Caco-2 (cell line): ENCODE measurements at regions not wholly inside any gene's neighbourhood (a gene's known extent, or its start where the extent isn't known, plus 50 kb on each side); places are given as distances from the start of the nearest gene placed in this dataset.

ENCODE experiments used
- BruUV-seq: library from RNA; stranded (reverse); fragments of 400-500 nt; replicated peaks from 2 replicates; lab custom pipeline; 2021; lab: Mats Ljungman, UMichigan
- CTCF ChIA-PET: fragments of 300-600 bp; sonication (Branson Sonifier 250); formaldehyde crosslinking; loops from one replicate; lab custom pipeline; 2022; ENCODE audit warnings: antibody characterized with exemption; lab: Charles Lee
- POLR2A ChIA-PET: fragments of 300-600 bp; sonication (Branson Sonifier 250); formaldehyde crosslinking; loops from one replicate; lab custom pipeline; 2022; ENCODE audit warnings: antibody characterized with exemption; lab: Charles Lee
- DNase-seq, 2 experiments: peaks; one replicate each; pipeline versions ENCODE4 v3.0.0 to v3.0.0-alpha.2; 2020 to 2022
- H3K27me3 ChIP-seq: replicated peaks from 2 replicates; pipeline ENCODE4 v1.6.0; 2011; ENCODE audit warnings: low read length; ENCODE audit not compliant: control insufficient read depth, insufficient read depth
- H3K36me3 ChIP-seq: 2 replicates; pipeline ENCODE4 v1.5.1; 2011; ENCODE audit warnings: low read length; ENCODE audit not compliant: control insufficient read depth, insufficient read depth
- H3K4me1 ChIP-seq: fragments of 250-450 bp; sonication (Bioruptor Pico); 2 replicates; pipeline ENCODE4 v1.5.1; 2020; ENCODE audit warnings: mild to moderate bottlenecking
- H3K4me3 ChIP-seq: 2 replicates; pipeline ENCODE4 v1.5.1; 2011; ENCODE audit warnings: low read depth, mild to moderate bottlenecking, control low read depth, low read length
- H3K9me3 ChIP-seq: fragments of 250-450 bp; sonication (Bioruptor Pico); 2 replicates; pipeline ENCODE4 v1.5.1; 2020; ENCODE audit warnings: mild to moderate bottlenecking, moderate library complexity
- H3K27ac Mint-ChIP-seq: one replicate; pipeline ENCODE4 v1.8.0; 2022; ENCODE audit warnings: mixed read lengths; ENCODE audit not compliant: unreplicated experiment
- H3K27me3 Mint-ChIP-seq: one replicate; pipeline ENCODE4 v1.8.0; 2022; ENCODE audit warnings: mixed read lengths; ENCODE audit not compliant: insufficient read depth, unreplicated experiment
- H3K36me3 Mint-ChIP-seq: one replicate; pipeline ENCODE4 v1.8.0; 2022; ENCODE audit warnings: mild to moderate bottlenecking, mixed read lengths; ENCODE audit not compliant: insufficient read depth, unreplicated experiment
- H3K4me1 Mint-ChIP-seq: one replicate; pipeline ENCODE4 v1.8.0; 2022; ENCODE audit warnings: low read depth, mixed read lengths; ENCODE audit not compliant: unreplicated experiment
- H3K4me3 Mint-ChIP-seq: one replicate; pipeline ENCODE4 v1.8.0; 2022; ENCODE audit warnings: mild to moderate bottlenecking, moderate library complexity, mixed read lengths; ENCODE audit not compliant: unreplicated experiment
- H3K9me3 Mint-ChIP-seq: one replicate; pipeline ENCODE4 v1.8.0; 2022; ENCODE audit warnings: mixed read lengths; ENCODE audit not compliant: unreplicated experiment
- intact Hi-C: fragments of 100-400 bp; cut with micrococcal nuclease; formaldehyde crosslinking; loops from one replicate; pipeline ENCODE4 v1.10.0; 2022; ENCODE audit not compliant: unreplicated experiment
- TF ChIP-seq, protein P1 (sequence below), 2 experiments: fragments of 200-600 bp in 1 of 2; IDR thresholded peaks; 1 replicate in 1 of 2; 2 replicates in 1 of 2; pipeline versions ENCODE4 v1.5.1 to v1.8.0; 2011 to 2022; ENCODE audit warnings: antibody characterized with exemption in 1 of 2, control low read depth in 1 of 2, inconsistent platforms in 1 of 2, low read depth in 1 of 2, low read length in 1 of 2, mild to moderate bottlenecking in 1 of 2, moderate library complexity in 1 of 2; ENCODE audit not compliant: insufficient read depth in 1 of 2, severe bottlenecking in 1 of 2, unreplicated experiment in 1 of 2

DNA sequence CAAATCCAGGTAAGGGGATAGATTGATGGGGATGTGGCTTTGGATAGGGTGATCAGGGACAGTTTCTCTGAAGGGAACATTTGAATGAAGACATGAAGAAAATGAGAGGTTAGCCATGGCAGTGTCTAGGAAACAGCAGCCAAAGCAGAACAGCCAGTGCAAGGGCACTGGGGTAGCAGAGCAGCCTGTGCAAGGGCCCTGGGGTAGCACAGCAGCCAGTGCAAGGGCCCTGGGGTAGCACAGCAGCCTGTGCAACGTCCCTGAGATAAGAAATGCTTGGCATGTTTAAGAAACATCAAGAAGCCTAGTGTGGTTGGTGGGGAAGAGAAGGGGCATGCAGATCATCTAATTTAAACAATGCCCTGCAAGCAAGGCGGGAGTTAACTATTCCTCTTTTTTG is 128.5 kb downstream of the IRX5 start:
- Histone ChIP-seq H3K4me1 (no peaks in the 10 kb centered on the region; the same call in 1 of the 2 replicates), H3K36me3 (no peaks in the 10 kb centered on the region), H3K4me3 (no peak overlapping the region), H3K27me3 (no peaks in the 10 kb centered on the region), H3K9me3 (no peaks in the 10 kb centered on the region; the same call in 1 of the 2 replicates)
- no TSS peak for BruUV-seq
- ChIA-PET POLR2A (interaction anchor here (0.6 kb wide), 1 partner anchor 141 kb away, joined by 4 read pairs; no protein-coding TSS in a partner anchor), CTCF (no interaction called here)
- Mint-ChIP-seq H3K4me1 (peaks cover 4% of the 10 kb centered on the region), H3K9me3 (peaks cover 14% of the 10 kb centered on the region), H3K4me3 (no peak overlapping the region), H3K27ac (no peak overlapping the region), H3K36me3 (no peaks in the 10 kb centered on the region), H3K27me3 (no peaks in the 10 kb centered on the region)
- TF ChIP-seq, protein P1, sequence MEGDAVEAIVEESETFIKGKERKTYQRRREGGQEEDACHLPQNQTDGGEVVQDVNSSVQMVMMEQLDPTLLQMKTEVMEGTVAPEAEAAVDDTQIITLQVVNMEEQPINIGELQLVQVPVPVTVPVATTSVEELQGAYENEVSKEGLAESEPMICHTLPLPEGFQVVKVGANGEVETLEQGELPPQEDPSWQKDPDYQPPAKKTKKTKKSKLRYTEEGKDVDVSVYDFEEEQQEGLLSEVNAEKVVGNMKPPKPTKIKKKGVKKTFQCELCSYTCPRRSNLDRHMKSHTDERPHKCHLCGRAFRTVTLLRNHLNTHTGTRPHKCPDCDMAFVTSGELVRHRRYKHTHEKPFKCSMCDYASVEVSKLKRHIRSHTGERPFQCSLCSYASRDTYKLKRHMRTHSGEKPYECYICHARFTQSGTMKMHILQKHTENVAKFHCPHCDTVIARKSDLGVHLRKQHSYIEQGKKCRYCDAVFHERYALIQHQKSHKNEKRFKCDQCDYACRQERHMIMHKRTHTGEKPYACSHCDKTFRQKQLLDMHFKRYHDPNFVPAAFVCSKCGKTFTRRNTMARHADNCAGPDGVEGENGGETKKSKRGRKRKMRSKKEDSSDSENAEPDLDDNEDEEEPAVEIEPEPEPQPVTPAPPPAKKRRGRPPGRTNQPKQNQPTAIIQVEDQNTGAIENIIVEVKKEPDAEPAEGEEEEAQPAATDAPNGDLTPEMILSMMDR (IDR thresholded peaks at IDR 0.05; ENCODE audit: insufficient read depth in 1 of 2, low read depth in 1 of 2, low read length in 1 of 2, severe bottlenecking in 1 of 2, unreplicated experiment in 1 of 2), result no peak
- intact Hi-C loops, result no loop called here
- peak in 1 of 2 experiments; percentile 2 for DNase-seq

DNA sequence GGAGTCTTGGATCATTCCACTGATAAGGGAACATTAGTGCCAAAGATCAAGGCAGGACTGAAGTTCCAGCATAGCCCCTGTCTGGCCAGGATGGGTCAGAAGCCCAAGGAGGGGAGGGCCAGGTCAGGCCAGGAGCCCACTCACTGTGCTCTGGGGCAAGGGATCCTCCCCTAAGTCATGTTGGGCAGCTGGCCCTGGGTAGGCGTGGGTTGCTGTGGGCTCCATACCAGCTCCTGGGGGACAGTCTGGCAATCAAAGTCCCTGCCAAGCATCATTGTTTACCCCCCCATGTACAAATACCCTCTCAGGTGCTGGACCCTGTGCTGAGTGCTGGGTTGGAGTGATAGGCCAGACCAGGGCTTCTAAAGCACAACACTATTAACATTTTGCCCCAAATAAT is 130.5 kb downstream of the IRX5 start:
- Histone ChIP-seq H3K9me3 (peaks cover 15% of the 10 kb centered on the region), H3K4me1 (no peaks in the 10 kb centered on the region; the same call in 1 of the 2 replicates), H3K27me3 (no peaks in the 10 kb centered on the region), H3K4me3 (no peak overlapping the region), H3K36me3 (no peaks in the 10 kb centered on the region)
- no peak for DNase-seq
- Mint-ChIP-seq H3K27me3 (no peaks in the 10 kb centered on the region), H3K4me1 (peaks cover 4% of the 10 kb centered on the region), H3K36me3 (no peaks in the 10 kb centered on the region), H3K4me3 (no peak overlapping the region), H3K9me3 (peaks cover 23% of the 10 kb centered on the region), H3K27ac (no peak overlapping the region)
- TF ChIP-seq, protein P1 (IDR thresholded peaks at IDR 0.05; ENCODE audit: insufficient read depth in 1 of 2, low read depth in 1 of 2, low read length in 1 of 2, severe bottlenecking in 1 of 2, unreplicated experiment in 1 of 2), result no peak
- POLR2A ChIA-PET, result no interaction called here
- BruUV-seq, result no TSS peak
- CTCF ChIA-PET, result no interaction called here
- intact Hi-C loops, result no loop called here

DNA sequence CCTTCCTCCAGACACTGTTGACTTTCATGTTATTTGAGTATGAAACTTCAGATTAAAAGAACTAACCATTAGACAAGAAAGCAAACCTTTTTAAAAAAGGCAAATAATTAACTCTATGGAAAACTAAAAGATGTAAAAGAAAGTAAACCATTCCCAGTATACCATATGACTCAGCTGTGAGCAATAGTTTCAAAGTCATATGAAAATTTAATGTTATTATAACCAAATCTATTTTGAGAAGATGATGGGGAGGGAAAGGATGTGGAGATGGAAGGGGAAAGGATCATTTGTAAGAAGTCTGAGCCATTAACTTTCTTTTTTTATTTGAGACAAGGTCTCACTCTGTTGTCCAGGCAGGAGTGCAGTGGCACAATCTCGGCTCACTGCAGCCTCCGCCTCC is 131.8 kb downstream of the IRX5 start:
- intact Hi-C loops, result no loop called here
- Histone ChIP-seq H3K36me3 (no peaks in the 10 kb centered on the region), H3K4me3 (no peak overlapping the region), H3K4me1 (no peaks in the 10 kb centered on the region; the same call in 1 of the 2 replicates), H3K27me3 (no peaks in the 10 kb centered on the region), H3K9me3 (peaks cover 16% of the 10 kb centered on the region)
- BruUV-seq, result no TSS peak
- Mint-ChIP-seq H3K27me3 (no peaks in the 10 kb centered on the region), H3K4me1 (peaks cover 4% of the 10 kb centered on the region), H3K9me3 (peaks cover 32% of the 10 kb centered on the region), H3K27ac (no peak overlapping the region), H3K36me3 (no peaks in the 10 kb centered on the region), H3K4me3 (no peak overlapping the region)
- CTCF ChIA-PET, result no interaction called here
- POLR2A ChIA-PET, result no interaction called here
- TF ChIP-seq, protein P1 (IDR thresholded peaks at IDR 0.05; ENCODE audit: insufficient read depth in 1 of 2, low read depth in 1 of 2, low read length in 1 of 2, severe bottlenecking in 1 of 2, unreplicated experiment in 1 of 2), result no peak
- no peak for DNase-seq
